ENCODE measurements at regions not wholly inside any gene's neighbourhood (a gene's known extent, or its start where the extent isn't known, plus 50 kb on each side); places are given as distances from the start of the nearest gene placed in this dataset.
"Not testable (repeated sequence)": the region's sequence is repeated elsewhere in the genome, so short reads cannot be mapped to it uniquely, and the experiment has no call there.

- DNase-seq (ENCODE audit: low read depth, low spot score), result no peak
Measured at GRCh38 chr3:147333098-147333497, 73.2 kb downstream of the ZIC4 start.

DNA sequence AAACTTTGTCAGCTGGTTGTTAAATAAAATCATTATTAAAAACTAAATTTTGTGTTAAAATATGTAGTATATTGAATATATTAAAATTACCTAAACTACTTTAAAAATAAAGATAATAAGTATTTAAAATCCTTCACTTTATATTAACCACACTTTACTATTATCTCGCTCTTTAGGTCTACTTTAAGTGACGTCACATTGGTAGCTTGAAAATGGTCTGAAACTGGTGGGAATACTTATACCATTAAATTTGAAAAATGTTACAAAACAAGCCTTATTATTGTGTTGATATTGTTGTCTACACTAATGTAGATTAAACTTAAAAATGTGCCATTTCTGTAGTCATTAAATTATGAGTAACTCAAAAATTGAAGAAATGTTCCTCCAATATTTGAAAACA, 77.6 kb downstream of the ZIC4 start:
- no peak for DNase-seq (ENCODE audit: low read depth, low spot score)

DNA sequence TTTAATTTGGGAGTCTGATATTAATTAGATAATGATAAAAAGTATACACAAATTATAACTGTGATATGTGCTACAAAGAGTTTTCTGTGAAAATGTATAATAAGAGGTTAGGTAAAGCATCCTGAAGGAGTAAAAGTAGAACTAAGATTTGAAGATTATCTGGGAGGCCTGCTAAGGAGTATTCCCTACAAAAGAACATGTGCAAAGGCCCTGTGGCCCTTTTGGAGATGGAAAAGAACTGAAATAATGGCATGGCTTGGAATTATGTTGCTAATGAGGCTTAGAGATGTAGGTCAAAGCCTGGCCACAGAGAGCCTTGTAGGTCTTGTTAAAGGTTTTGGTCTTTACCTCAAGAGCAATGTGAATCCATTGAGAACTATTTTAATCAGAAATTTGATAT, 82.0 kb downstream of the ZIC4 start:
- DNase-seq (ENCODE audit: low read depth, low spot score), result no peak

- no peak for DNase-seq (ENCODE audit: low read depth, low spot score)
Measured at GRCh38 chr3:147318900-147319299, 87.4 kb downstream of the ZIC4 start.

- peak; percentile 69 for DNase-seq (ENCODE audit: low read depth, low spot score)
Measured at GRCh38 chr3:147317080-147317479, 89.3 kb downstream of the ZIC4 start.

GRCh38 chr3:147313513-147313912, 92.8 kb downstream of the ZIC4 start:
- no peak for DNase-seq (ENCODE audit: low read depth, low spot score)

DNA sequence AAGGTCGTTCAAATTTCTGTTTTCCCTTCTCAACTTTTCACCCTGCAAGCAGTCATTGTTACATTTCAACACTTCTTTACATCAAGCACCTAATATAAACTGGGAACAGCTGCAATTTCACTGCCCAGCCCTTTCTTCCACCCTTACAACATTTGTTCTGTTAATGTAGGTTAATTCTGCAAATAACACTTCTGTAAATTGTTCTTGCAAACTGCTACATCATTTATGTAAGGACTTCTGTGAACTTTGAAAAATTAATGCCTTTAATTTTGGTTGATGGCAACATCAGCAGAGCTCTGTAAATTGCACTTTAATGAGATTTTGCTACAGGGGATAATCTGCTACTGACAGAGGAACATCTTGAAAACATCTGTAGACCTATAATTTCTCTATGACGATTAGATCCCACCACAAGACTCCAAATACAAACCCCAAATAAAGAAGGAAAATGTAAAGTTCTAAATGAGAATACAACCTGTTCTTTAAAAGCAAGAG, 93.5 kb downstream of the ZIC4 start:
- DNase-seq (ENCODE audit: low read depth, low spot score), result no peak

GRCh38 chr3:147311716-147312115, 94.6 kb downstream of the ZIC4 start:
- DNase-seq (ENCODE audit: low read depth, low spot score), result no peak

DNA sequence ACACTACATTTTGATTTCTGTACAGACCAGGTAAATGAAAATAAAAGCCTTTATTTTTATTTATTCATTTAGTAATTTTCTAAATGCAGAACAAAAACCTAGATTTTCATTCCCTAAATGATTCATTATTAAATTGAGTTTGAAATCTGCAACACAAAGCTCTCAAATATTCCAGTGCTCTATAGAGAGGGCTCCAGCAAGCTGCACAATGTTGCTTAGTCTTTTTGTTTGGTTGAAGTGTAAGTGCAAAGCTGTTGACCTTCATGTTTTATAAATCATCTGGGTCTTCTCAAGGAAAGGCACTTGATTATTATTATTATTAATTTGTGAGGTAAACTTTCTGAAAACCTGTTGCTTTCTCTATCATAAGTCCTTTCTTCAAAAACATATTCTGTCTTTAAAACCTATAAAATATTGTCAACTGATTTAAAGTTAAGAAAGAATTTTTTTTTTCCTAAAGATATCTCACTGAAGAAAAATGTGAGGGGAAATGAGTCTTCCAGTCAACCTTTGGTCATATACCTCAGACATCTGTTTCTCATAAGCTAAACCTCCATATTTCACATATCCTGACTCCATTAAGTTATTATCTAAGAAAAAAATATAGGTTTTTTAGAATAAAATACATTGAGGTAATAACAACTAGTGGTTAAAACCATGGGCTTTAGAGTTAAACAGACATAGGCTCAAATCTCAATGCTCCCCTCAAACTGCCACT, 100.7 kb downstream of the ZIC4 start:
- DNase-seq (ENCODE audit: low read depth, low spot score), result no peak

GRCh38 chr3:147304756-147305155, 101.6 kb downstream of the ZIC4 start:
- no peak for DNase-seq (ENCODE audit: low read depth, low spot score)

GRCh38 chr3:147301781-147302180, 104.6 kb downstream of the ZIC4 start:
- no peak for DNase-seq (ENCODE audit: low read depth, low spot score)

DNA sequence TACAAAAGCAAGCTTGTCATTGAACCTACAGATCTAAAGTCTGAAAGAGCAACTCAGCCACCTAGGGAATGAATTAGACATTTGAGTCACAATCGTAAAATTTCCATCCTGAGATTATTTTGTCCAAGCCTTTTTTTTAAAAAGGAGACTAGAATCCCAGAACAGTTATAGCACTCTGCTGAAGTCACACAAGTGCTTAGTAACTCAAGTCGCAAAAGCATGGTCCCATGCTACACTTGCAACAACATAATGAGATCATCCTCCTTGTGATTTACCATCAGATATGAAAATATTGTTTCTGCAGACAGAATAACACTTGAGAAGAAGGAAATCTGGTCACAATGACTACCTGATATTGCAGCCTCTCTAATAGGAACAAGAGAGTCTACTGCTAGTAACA, 106.7 kb downstream of the ZIC4 start:
- DNase-seq (ENCODE audit: low read depth, low spot score), result no peak

- no peak for DNase-seq (ENCODE audit: low read depth, low spot score)
Measured at GRCh38 chr3:147298511-147298982, 107.8 kb downstream of the ZIC4 start.

GRCh38 chr3:147297761-147298350, 108.5 kb downstream of the ZIC4 start:
- no peak for DNase-seq (ENCODE audit: low read depth, low spot score)

- not testable (repeated sequence) for DNase-seq (ENCODE audit: low read depth, low spot score)
Measured at GRCh38 chr3:147287370-147287769, 119.0 kb downstream of the ZIC4 start.

DNA sequence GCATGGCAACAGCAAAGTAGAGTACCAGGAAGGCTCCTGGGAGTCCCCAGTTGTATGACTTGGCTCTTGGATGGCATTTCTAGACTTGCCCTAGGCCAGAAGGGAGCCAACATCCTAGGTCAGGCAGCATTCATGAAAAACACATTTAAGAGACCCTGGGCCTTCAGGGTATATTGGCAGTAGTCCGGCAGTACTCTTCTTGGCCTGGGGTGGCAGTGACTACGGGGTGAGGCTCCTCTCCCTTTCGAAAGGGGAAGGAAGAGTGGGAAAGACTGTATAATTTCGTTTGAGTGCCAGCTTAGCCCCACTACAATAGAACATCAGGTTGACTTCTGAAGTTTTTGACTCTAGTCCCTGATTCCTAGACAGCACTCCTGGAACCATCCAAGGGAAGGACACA, 136.4 kb downstream of the ZIC4 start:
- no peak for DNase-seq (ENCODE audit: low read depth, low spot score)

DNA sequence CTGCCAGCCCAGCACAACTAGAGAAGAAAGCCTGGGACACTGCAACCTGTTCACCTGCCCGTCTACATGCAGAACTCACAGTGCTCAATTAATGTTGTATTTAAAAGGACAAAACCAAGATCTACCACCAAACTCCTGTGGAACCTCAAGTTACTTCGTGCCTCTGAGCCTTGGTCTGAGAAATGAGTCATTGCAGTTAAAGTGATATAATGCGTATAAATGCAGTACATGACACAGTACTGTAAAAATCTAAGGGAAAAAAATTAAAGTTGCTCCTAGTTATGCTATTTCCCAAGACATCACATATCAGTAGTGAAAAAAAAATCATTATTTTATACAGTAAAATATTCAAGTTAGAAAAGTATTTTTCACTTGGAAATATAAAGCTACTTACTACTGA, 138.9 kb downstream of the ZIC4 start:
- no peak for DNase-seq (ENCODE audit: low read depth, low spot score)

DNA sequence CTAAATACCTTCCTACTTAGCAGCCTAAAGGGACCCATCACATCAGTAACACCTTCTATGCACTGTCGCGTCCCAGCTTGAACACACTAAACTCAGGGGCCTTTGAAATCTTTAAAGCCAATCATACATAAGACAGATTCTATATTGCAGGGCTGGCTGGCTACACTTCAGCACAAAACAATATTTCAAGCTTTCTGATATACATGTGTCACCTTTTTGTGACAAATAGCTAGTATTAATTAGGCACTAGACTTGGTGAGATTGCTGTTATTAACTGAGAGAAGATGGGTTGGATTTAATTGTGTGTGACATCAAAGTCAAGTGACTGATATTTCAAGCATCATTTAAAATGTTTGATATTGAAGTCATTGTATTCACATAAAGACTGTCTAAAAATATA, 148.4 kb downstream of the ZIC4 start:
- DNase-seq (ENCODE audit: low read depth, low spot score), result no peak

DNA sequence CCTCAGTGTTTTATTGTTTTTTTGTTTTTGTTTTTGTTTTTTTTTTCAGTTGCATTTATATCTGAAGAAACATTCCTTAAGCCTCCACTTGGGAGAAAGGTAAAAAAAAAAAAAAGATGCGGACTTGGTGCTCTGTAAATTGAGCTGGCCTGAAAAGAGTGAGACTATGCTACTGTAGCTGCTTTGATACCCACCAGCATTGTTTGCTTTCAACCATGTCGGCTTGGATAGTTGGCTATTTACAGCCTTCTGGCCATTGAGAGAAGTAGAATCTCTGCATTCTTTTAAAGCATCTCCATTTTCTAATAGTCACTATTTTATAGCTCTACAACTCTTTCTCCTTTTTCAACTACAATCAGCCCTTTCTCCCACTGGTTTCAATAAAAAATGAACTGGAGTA, 149.6 kb downstream of the ZIC4 start:
- DNase-seq (ENCODE audit: low read depth, low spot score), result no peak

GRCh38 chr3:147246906-147247305, 159.4 kb downstream of the ZIC4 start:
- DNase-seq (ENCODE audit: low read depth, low spot score), result no peak

DNA sequence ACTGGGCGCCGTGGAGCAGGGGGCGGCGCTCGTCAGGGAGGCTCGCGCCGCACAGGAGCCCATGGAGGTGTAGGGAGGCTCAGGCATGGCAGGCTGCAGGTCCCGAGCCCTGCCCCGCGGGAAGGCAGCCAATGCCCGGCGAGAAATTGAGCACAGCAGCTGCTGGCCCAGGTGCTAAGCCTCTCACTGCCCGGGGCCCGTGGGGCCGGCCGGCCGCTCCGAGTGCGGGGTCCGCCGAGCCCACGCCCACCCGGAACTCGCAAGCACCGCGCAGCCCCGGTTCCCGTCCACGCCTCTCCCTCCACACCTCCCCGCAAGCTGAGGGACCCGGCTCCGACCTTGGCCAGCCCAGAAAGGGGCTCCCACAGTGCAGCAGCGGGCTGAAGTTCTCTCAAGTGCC, 160.7 kb downstream of the ZIC4 start:
- DNase-seq (ENCODE audit: low read depth, low spot score), result peak; percentile 19

DNA sequence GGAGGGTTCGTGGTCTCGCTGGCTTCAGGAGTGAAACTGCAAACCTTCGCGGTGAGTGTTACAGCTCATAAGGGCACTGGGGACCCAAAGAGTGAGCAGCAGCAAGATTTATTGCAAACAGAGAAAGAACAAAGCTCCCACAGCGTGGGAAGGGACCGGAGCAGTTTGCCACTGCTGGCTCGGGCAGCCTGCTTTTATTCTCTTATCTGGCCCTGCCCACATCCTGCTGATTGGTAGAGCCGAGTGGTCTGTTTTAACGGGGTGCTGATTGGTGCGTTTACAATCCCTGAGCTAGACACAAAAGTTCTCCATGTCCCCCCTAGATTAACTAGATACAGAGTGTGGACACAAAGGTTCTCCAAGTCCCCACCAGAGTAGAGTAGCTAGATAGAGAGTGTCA, 161.3 kb downstream of the ZIC4 start:
- DNase-seq (ENCODE audit: low read depth, low spot score), result not testable (repeated sequence)

- DNase-seq (ENCODE audit: low read depth, low spot score), result no peak
Measured at GRCh38 chr3:147244397-147244796, 161.9 kb downstream of the ZIC4 start.

All from ELF-1 (cell line).